Activated CD4-positive, alpha-beta memory T cell treated with anti-CD3 and anti-CD28 coated beads for 36 hours (primary cell): ENCODE measurements at regions not wholly inside any gene's neighbourhood (a gene's known extent, or its start where the extent isn't known, plus 50 kb on each side); places are given as distances from the start of the nearest gene placed in this dataset.
"Not testable (repeated sequence)": the region's sequence is repeated elsewhere in the genome, so short reads cannot be mapped to it uniquely, and the experiment has no call there.

Experiments used
- CTCF ChIA-PET: fragments of 350-600 bp; sonication (Branson Sonifier 250); formaldehyde crosslinking; loops from one replicate; lab custom pipeline; 2021; ENCODE audit warnings: antibody characterized with exemption, inconsistent platforms; lab: Charles Lee
- POLR2A ChIA-PET: fragments of 350-600 bp; sonication (Branson Sonifier 250); formaldehyde crosslinking; loops from one replicate; lab custom pipeline; 2021; ENCODE audit warnings: antibody characterized with exemption; lab: Charles Lee
- DNase-seq: peaks from one replicate; pipeline ENCODE4 v3.0.0-alpha.2; 2020
- H3K27ac Mint-ChIP-seq: one replicate; pipeline ENCODE4 v1.8.0; 2021; ENCODE audit warnings: mixed read lengths
- H3K27me3 Mint-ChIP-seq: one replicate; pipeline ENCODE4 v1.8.0; 2021; ENCODE audit warnings: mixed read lengths
- H3K36me3 Mint-ChIP-seq: one replicate; pipeline ENCODE4 v1.8.0; 2021; ENCODE audit warnings: mixed read lengths
- H3K4me1 Mint-ChIP-seq: one replicate; pipeline ENCODE4 v1.8.0; 2021; ENCODE audit warnings: low read depth, mixed read lengths
- H3K4me3 Mint-ChIP-seq: one replicate; pipeline ENCODE4 v1.8.0; 2021; ENCODE audit warnings: mild to moderate bottlenecking, mixed read lengths
- H3K9me3 Mint-ChIP-seq: one replicate; pipeline ENCODE4 v1.8.0; 2021; ENCODE audit warnings: mixed read lengths
- intact Hi-C: fragments of 100-400 bp; cut with micrococcal nuclease; formaldehyde crosslinking; loops from one replicate; pipeline ENCODE4 v1.15.1; 2023

GRCh38 chr5:7088849-7089248 is 307.1 kb upstream of the ADCY2 start:
- ChIA-PET CTCF (no interaction called here), POLR2A (no interaction called here)
- no peaks in the 10 kb centered on the region for H3K4me1 Mint-ChIP-seq
- no peak overlapping the region for H3K27ac Mint-ChIP-seq
- no peak for DNase-seq
- H3K9me3 Mint-ChIP-seq, result no peaks in the 10 kb centered on the region
- no peaks in the 10 kb centered on the region for H3K36me3 Mint-ChIP-seq
- no peaks in the 10 kb centered on the region for H3K27me3 Mint-ChIP-seq
- intact Hi-C loops, result no loop called here
- H3K4me3 Mint-ChIP-seq, result no peak overlapping the region

- Mint-ChIP-seq H3K4me1 (no peaks in the 10 kb centered on the region), H3K9me3 (no peaks in the 10 kb centered on the region), H3K27ac (no peak overlapping the region), H3K36me3 (no peaks in the 10 kb centered on the region), H3K27me3 (no peaks in the 10 kb centered on the region), H3K4me3 (no peak overlapping the region)
- no peak for DNase-seq
- intact Hi-C loops, result no loop called here
- CTCF ChIA-PET, result no interaction called here
- POLR2A ChIA-PET, result no interaction called here
Measured at GRCh38 chr5:7094626-7095025, 301.3 kb upstream of the ADCY2 start.

- ChIA-PET CTCF (no interaction called here), POLR2A (no interaction called here)
- no peaks in the 10 kb centered on the region for H3K36me3 Mint-ChIP-seq
- H3K27me3 Mint-ChIP-seq, result no peaks in the 10 kb centered on the region
- intact Hi-C loops, result no loop called here
- no peak overlapping the region for H3K4me3 Mint-ChIP-seq
- H3K27ac Mint-ChIP-seq, result no peak overlapping the region
- no peaks in the 10 kb centered on the region for H3K9me3 Mint-ChIP-seq
- H3K4me1 Mint-ChIP-seq, result no peaks in the 10 kb centered on the region
- DNase-seq, result no peak
Measured at GRCh38 chr5:7096294-7096693, 299.6 kb upstream of the ADCY2 start.

DNA sequence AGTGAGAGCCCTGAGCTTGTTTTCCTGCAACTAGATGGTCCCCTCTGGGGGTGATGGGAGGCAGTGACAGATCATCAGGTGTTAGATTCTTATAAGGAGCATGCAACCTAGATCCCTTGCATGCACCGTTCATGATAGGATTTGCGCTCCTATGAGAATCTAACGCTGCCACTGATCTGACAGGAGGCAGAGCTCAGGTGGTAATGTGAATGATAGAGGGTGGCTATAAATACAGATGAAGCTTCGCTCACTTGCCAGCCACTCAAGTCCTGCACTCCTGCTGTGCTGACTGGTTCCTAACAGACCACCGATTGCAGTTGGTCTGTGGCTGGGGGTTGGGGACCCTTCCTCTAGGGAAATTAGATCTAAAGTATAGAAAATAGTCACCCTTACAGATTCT is 290.6 kb upstream of the ADCY2 start:
- H3K27ac Mint-ChIP-seq, result no peak overlapping the region
- ChIA-PET CTCF (no interaction called here), POLR2A (no interaction called here)
- no peaks in the 10 kb centered on the region for H3K4me1 Mint-ChIP-seq
- intact Hi-C loops, result no loop called here
- no peaks in the 10 kb centered on the region for H3K36me3 Mint-ChIP-seq
- no peak for DNase-seq
- no peaks in the 10 kb centered on the region for H3K9me3 Mint-ChIP-seq
- H3K4me3 Mint-ChIP-seq, result no peak overlapping the region
- no peaks in the 10 kb centered on the region for H3K27me3 Mint-ChIP-seq

- no peak for DNase-seq
- H3K4me1 Mint-ChIP-seq, result no peaks in the 10 kb centered on the region
- intact Hi-C loops, result no loop called here
- H3K4me3 Mint-ChIP-seq, result no peak overlapping the region
- ChIA-PET POLR2A (no interaction called here), CTCF (no interaction called here)
- H3K9me3 Mint-ChIP-seq, result peaks cover 11% of the 10 kb centered on the region
- no peaks in the 10 kb centered on the region for H3K36me3 Mint-ChIP-seq
- H3K27ac Mint-ChIP-seq, result no peak overlapping the region
- H3K27me3 Mint-ChIP-seq, result no peaks in the 10 kb centered on the region
Measured at GRCh38 chr5:7117961-7118360, 278.0 kb upstream of the ADCY2 start.

DNA sequence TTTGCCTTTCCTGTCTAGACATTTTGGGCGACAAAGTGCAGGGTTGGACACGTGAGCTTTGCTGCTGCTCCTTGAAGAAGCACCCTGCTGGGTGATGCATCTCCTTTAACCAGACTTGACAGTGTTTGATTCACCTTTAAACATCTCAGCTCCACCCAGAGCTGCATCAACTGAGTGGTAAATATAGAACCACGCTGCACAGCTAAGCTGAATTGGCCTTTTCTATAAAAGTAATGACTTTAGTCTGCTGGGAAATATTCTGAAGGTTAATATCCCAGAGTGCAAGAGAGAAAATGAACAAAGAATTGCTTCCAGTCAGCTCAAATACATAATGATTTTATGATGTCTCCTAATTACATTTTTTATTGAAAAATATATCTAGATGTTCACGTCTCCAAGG is 264.3 kb upstream of the ADCY2 start:
- no peak overlapping the region for H3K27ac Mint-ChIP-seq

GRCh38 chr5:7146886-7147285 is 249.1 kb upstream of the ADCY2 start:
- no peaks in the 10 kb centered on the region for H3K36me3 Mint-ChIP-seq
- H3K27me3 Mint-ChIP-seq, result no peaks in the 10 kb centered on the region
- no peak overlapping the region for H3K27ac Mint-ChIP-seq
- POLR2A ChIA-PET, result no interaction called here
- intact Hi-C loops, result no loop called here
- peaks cover 3% of the 10 kb centered on the region for H3K9me3 Mint-ChIP-seq
- no peak overlapping the region for H3K4me3 Mint-ChIP-seq
- CTCF ChIA-PET, result no interaction called here
- H3K4me1 Mint-ChIP-seq, result no peaks in the 10 kb centered on the region
- DNase-seq, result no peak

More for the DNA sequence above, 264.3 kb upstream of the ADCY2 start:
- H3K27me3 Mint-ChIP-seq, result no peaks in the 10 kb centered on the region
- peaks cover 14% of the 10 kb centered on the region for H3K9me3 Mint-ChIP-seq
- no peak overlapping the region for H3K4me3 Mint-ChIP-seq
- intact Hi-C loops, result no loop called here
- no peaks in the 10 kb centered on the region for H3K4me1 Mint-ChIP-seq
- H3K36me3 Mint-ChIP-seq, result no peaks in the 10 kb centered on the region
- DNase-seq, result no peak
- POLR2A ChIA-PET, result no interaction called here
- CTCF ChIA-PET, result no interaction called here

DNA sequence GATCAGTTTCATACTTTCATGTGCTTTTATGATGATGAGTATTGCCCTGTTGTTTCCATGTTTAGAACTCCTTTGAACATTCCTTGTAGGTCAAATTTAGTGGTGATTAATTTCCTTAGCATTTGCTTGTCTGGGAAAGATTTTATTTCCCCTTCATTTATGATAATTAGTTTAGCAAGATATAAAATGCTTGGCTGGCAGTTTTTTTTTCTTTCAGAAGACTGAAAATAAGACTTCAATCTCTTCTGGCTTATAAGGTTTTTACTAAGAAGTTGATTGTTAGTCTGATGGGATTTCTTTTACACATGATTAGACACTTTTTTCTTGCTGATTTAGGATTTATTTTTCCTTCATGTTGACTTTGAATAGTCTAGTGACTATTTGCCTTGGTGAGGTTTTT is 238.9 kb upstream of the ADCY2 start:
- ChIA-PET POLR2A (no interaction called here), CTCF (no interaction called here)
- intact Hi-C loops, result no loop called here
- Mint-ChIP-seq H3K36me3 (peaks cover 2% of the 10 kb centered on the region), H3K27ac (no peak overlapping the region), H3K9me3 (peaks cover 51% of the 10 kb centered on the region), H3K4me1 (no peaks in the 10 kb centered on the region), H3K27me3 (no peaks in the 10 kb centered on the region), H3K4me3 (no peak overlapping the region)
- no peak for DNase-seq

- intact Hi-C loops, result no loop called here
- Mint-ChIP-seq H3K27ac (no peak overlapping the region), H3K27me3 (no peaks in the 10 kb centered on the region), H3K4me3 (no peak overlapping the region), H3K36me3 (no peaks in the 10 kb centered on the region), H3K9me3 (no peaks in the 10 kb centered on the region), H3K4me1 (no peaks in the 10 kb centered on the region)
- POLR2A ChIA-PET, result no interaction called here
- CTCF ChIA-PET, result no interaction called here
- DNase-seq, result no peak
Measured at GRCh38 chr5:7169240-7169878, 226.6 kb upstream of the ADCY2 start.

DNA sequence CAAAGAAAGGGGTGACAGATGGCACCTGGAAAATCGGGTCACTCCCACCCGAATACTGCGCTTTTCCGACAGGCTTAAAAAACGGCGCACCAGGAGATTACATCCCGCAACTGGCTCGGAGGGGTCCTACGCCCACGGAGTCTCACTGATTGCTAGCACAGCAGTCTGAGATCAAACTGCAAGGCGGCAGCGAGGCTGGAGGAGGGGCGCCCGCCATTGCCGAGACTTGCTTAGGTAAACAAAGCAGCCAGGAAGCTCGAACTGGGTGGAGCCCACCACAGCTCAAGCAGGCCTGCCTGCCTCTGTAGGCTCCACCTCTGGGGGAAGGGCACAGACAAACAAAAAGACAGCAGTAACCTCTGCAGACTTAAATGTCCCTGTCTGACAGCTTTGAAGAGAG is 225.2 kb upstream of the ADCY2 start:
- H3K27ac Mint-ChIP-seq, CTCF ChIA-PET, H3K27me3 Mint-ChIP-seq, H3K4me3 Mint-ChIP-seq, H3K36me3 Mint-ChIP-seq, POLR2A ChIA-PET, DNase-seq, H3K9me3 Mint-ChIP-seq, H3K4me1 Mint-ChIP-seq, intact Hi-C loops: not testable (repeated sequence)

DNA sequence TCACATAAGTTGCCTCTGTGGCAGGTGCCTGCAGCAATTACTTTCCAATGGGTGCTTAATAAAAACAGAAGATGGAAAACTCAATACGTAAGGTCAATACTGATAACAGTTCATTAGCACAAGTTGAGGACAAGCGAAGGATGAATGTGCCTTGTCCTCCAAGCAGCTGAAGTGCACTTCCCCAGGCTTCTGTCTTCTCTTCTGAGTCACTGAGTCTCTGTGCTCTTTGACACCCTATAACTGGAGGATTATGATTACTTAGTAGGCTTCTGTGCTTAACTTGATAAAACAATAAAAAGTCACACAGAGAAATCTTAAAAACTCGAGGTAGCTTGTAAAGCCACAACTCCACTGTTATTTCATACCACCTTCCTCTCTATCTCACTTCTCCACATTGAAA is 216.6 kb upstream of the ADCY2 start:
- POLR2A ChIA-PET, result no interaction called here
- Mint-ChIP-seq H3K4me3 (no peak overlapping the region), H3K36me3 (no peaks in the 10 kb centered on the region), H3K4me1 (no peaks in the 10 kb centered on the region), H3K9me3 (peaks cover 2% of the 10 kb centered on the region), H3K27ac (no peak overlapping the region), H3K27me3 (no peaks in the 10 kb centered on the region)
- CTCF ChIA-PET, result no interaction called here
- intact Hi-C loops, result no loop called here
- DNase-seq, result no peak

- CTCF ChIA-PET, result no interaction called here
- DNase-seq, result no peak
- intact Hi-C loops, result no loop called here
- Mint-ChIP-seq H3K4me3 (no peak overlapping the region), H3K9me3 (no peaks in the 10 kb centered on the region), H3K27ac (no peak overlapping the region), H3K36me3 (no peaks in the 10 kb centered on the region), H3K4me1 (no peaks in the 10 kb centered on the region), H3K27me3 (no peaks in the 10 kb centered on the region)
- POLR2A ChIA-PET, result no interaction called here
Measured at GRCh38 chr5:7181841-7182240, 214.1 kb upstream of the ADCY2 start.

- Mint-ChIP-seq H3K27ac (no peak overlapping the region), H3K9me3 (no peaks in the 10 kb centered on the region), H3K4me3 (no peak overlapping the region), H3K36me3 (no peaks in the 10 kb centered on the region), H3K27me3 (no peaks in the 10 kb centered on the region), H3K4me1 (no peaks in the 10 kb centered on the region)
- POLR2A ChIA-PET, result no interaction called here
- intact Hi-C loops, result no loop called here
- CTCF ChIA-PET, result no interaction called here
- no peak for DNase-seq
Measured at GRCh38 chr5:7185742-7186141, 210.2 kb upstream of the ADCY2 start.
